ENCODE measurements at regions not wholly inside any gene's neighbourhood (a gene's known extent, or its start where the extent isn't known, plus 50 kb on each side); places are given as distances from the start of the nearest gene placed in this dataset.

DNA sequence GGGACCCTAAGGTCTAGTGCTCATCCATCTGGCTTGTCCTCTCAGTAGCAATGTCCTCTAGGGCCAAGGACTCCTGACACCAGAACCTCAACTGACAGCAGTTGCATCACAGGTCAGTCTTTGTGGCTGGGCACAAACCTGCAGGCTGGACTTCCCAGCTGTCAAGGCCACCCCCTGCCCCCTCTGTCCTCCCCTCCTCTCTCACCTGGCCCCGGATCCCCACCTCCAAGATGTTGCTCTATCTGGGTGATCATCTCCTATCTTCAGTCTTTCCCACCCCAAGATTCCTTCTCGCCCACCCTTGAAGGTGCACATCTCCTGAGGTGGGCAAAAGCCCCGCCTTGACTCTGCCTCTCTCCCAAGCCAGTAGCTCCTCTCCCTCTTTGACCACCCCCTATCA lies 131.8 kb upstream of the SRSF6 start:
- no peaks in the 10 kb centered on the region for H4K20me1 ChIP-seq (ENCODE audit: control insufficient read depth, insufficient read depth)
- H3K27me3 ChIP-seq (replicated peaks in 1 of 2; ENCODE audit: control insufficient read depth in 2 of 2, insufficient read depth in 2 of 2, low read length in 1 of 2): no peaks in the 10 kb centered on the region
- BruUV-seq (replicated peaks): no TSS peak
- SMC1A ChIA-PET (ENCODE audit: uncharacterized antibody, unreplicated experiment): no interaction called here
- no peak overlapping the region for H3K4me2 ChIP-seq (ENCODE audit: control insufficient read depth, insufficient read depth)
- H3K36me3 ChIP-seq (ENCODE audit: control insufficient read depth in 2 of 2, insufficient read depth in 2 of 2, low read length in 1 of 2): no peaks in the 10 kb centered on the region
- no peak for DNase-seq (ENCODE audit: low read depth, low spot score)
- CTCF ChIA-PET: no interaction called here
- POLR2A ChIA-PET: no interaction called here
- no peak for ATAC-seq
- H2AFZ ChIP-seq (ENCODE audit: control insufficient read depth, low read depth, low read length): no peak overlapping the region
- no peak overlapping the region for H3K27ac ChIP-seq (ENCODE audit: control insufficient read depth, insufficient read depth)
- no peaks in the 10 kb centered on the region for H3K4me1 ChIP-seq (ENCODE audit: control insufficient read depth, insufficient read depth, low read length)
- no peaks in the 10 kb centered on the region for H3K79me2 ChIP-seq (ENCODE audit: control insufficient read depth, insufficient read depth, low read length)
- H3K9me3 ChIP-seq (replicated peaks; ENCODE audit: control insufficient read depth, insufficient read depth, low read length): no peaks in the 10 kb centered on the region
- 0% methylated on average over 3 of the region's 3 CpGs for WGBS (ENCODE audit: insufficient coverage, insufficient replicate concordance, low lambda C conversion rate, missing lambda C conversion rate)
- no peak for FAIRE-seq
- no peak overlapping the region for H3K4me3 ChIP-seq
- no peak overlapping the region for H3K9ac ChIP-seq (ENCODE audit: control insufficient read depth, insufficient read depth, low read length)
- intact Hi-C loops (cut with micrococcal nuclease; ENCODE audit: unreplicated experiment): no loop called here
- RAD21 ChIA-PET (ENCODE audit: unreplicated experiment): no interaction called here
- in situ Hi-C loops (cut with MboI): no loop called here
- TF ChIP-seq PML (IDR thresholded peaks at IDR 0.05; ENCODE audit: low read length): no peak
- no peak for TF ChIP-seq SRF (IDR thresholded peaks at IDR 0.05; ENCODE audit: low read depth in 2 of 2, low read length in 2 of 2)
- no peak for TF ChIP-seq CBX3 (IDR thresholded peaks at IDR 0.05; ENCODE audit: borderline replicate concordance, low read depth)
- TF ChIP-seq, protein P1, sequence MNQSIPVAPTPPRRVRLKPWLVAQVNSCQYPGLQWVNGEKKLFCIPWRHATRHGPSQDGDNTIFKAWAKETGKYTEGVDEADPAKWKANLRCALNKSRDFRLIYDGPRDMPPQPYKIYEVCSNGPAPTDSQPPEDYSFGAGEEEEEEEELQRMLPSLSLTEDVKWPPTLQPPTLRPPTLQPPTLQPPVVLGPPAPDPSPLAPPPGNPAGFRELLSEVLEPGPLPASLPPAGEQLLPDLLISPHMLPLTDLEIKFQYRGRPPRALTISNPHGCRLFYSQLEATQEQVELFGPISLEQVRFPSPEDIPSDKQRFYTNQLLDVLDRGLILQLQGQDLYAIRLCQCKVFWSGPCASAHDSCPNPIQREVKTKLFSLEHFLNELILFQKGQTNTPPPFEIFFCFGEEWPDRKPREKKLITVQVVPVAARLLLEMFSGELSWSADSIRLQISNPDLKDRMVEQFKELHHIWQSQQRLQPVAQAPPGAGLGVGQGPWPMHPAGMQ (IDR thresholded peaks at IDR 0.05; ENCODE audit: borderline replicate concordance): no peak
- TF ChIP-seq, protein P2, sequence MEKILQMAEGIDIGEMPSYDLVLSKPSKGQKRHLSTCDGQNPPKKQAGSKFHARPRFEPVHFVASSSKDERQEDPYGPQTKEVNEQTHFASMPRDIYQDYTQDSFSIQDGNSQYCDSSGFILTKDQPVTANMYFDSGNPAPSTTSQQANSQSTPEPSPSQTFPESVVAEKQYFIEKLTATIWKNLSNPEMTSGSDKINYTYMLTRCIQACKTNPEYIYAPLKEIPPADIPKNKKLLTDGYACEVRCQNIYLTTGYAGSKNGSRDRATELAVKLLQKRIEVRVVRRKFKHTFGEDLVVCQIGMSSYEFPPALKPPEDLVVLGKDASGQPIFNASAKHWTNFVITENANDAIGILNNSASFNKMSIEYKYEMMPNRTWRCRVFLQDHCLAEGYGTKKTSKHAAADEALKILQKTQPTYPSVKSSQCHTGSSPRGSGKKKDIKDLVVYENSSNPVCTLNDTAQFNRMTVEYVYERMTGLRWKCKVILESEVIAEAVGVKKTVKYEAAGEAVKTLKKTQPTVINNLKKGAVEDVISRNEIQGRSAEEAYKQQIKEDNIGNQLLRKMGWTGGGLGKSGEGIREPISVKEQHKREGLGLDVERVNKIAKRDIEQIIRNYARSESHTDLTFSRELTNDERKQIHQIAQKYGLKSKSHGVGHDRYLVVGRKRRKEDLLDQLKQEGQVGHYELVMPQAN (conservative IDR thresholded peaks at IDR 0.05): no peak
- no peak for TF ChIP-seq MXI1 (IDR thresholded peaks at IDR 0.05; ENCODE audit: low read depth, low read length)
- TF ChIP-seq, protein P3, sequence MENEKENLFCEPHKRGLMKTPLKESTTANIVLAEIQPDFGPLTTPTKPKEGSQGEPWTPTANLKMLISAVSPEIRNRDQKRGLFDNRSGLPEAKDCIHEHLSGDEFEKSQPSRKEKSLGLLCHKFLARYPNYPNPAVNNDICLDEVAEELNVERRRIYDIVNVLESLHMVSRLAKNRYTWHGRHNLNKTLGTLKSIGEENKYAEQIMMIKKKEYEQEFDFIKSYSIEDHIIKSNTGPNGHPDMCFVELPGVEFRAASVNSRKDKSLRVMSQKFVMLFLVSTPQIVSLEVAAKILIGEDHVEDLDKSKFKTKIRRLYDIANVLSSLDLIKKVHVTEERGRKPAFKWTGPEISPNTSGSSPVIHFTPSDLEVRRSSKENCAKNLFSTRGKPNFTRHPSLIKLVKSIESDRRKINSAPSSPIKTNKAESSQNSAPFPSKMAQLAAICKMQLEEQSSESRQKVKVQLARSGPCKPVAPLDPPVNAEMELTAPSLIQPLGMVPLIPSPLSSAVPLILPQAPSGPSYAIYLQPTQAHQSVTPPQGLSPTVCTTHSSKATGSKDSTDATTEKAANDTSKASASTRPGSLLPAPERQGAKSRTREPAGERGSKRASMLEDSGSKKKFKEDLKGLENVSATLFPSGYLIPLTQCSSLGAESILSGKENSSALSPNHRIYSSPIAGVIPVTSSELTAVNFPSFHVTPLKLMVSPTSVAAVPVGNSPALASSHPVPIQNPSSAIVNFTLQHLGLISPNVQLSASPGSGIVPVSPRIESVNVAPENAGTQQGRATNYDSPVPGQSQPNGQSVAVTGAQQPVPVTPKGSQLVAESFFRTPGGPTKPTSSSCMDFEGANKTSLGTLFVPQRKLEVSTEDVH (IDR thresholded peaks at IDR 0.05; ENCODE audit: low read depth, partially characterized antibody): no peak
- TF ChIP-seq FOXM1 (IDR thresholded peaks at IDR 0.05; ENCODE audit: low read depth, low read length): no peak
- TF ChIP-seq, protein P4, sequence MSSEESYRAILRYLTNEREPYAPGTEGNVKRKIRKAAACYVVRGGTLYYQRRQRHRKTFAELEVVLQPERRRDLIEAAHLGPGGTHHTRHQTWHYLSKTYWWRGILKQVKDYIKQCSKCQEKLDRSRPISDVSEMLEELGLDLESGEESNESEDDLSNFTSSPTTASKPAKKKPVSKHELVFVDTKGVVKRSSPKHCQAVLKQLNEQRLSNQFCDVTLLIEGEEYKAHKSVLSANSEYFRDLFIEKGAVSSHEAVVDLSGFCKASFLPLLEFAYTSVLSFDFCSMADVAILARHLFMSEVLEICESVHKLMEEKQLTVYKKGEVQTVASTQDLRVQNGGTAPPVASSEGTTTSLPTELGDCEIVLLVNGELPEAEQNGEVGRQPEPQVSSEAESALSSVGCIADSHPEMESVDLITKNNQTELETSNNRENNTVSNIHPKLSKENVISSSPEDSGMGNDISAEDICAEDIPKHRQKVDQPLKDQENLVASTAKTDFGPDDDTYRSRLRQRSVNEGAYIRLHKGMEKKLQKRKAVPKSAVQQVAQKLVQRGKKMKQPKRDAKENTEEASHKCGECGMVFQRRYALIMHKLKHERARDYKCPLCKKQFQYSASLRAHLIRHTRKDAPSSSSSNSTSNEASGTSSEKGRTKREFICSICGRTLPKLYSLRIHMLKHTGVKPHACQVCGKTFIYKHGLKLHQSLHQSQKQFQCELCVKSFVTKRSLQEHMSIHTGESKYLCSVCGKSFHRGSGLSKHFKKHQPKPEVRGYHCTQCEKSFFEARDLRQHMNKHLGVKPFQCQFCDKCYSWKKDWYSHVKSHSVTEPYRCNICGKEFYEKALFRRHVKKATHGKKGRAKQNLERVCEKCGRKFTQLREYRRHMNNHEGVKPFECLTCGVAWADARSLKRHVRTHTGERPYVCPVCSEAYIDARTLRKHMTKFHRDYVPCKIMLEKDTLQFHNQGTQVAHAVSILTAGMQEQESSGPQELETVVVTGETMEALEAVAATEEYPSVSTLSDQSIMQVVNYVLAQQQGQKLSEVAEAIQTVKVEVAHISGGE (CRISPR knock-in tag; IDR thresholded peaks at IDR 0.05): no peak
- TF ChIP-seq WRNIP1 (IDR thresholded peaks at IDR 0.05; ENCODE audit: borderline replicate concordance, low read depth, low read length): no peak
- TF ChIP-seq STAT1 (conservative IDR thresholded peaks at IDR 0.05): no peak
- TF ChIP-seq TCF3 (IDR thresholded peaks at IDR 0.05; ENCODE audit: borderline replicate concordance, insufficient read depth, low read depth, low read length): no peak
- no peak for TF ChIP-seq SMAD1 (IDR thresholded peaks at IDR 0.05; ENCODE audit: low read depth, partially characterized antibody)
- TF ChIP-seq, protein P5, sequence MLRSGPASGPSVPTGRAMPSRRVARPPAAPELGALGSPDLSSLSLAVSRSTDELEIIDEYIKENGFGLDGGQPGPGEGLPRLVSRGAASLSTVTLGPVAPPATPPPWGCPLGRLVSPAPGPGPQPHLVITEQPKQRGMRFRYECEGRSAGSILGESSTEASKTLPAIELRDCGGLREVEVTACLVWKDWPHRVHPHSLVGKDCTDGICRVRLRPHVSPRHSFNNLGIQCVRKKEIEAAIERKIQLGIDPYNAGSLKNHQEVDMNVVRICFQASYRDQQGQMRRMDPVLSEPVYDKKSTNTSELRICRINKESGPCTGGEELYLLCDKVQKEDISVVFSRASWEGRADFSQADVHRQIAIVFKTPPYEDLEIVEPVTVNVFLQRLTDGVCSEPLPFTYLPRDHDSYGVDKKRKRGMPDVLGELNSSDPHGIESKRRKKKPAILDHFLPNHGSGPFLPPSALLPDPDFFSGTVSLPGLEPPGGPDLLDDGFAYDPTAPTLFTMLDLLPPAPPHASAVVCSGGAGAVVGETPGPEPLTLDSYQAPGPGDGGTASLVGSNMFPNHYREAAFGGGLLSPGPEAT (IDR thresholded peaks at IDR 0.05; ENCODE audit: low read depth): no peak

Data from GM12878 (cell line).